ENCODE measurements at regions not wholly inside any gene's neighbourhood (a gene's known extent, or its start where the extent isn't known, plus 50 kb on each side); places are given as distances from the start of the nearest gene placed in this dataset.

DNA sequence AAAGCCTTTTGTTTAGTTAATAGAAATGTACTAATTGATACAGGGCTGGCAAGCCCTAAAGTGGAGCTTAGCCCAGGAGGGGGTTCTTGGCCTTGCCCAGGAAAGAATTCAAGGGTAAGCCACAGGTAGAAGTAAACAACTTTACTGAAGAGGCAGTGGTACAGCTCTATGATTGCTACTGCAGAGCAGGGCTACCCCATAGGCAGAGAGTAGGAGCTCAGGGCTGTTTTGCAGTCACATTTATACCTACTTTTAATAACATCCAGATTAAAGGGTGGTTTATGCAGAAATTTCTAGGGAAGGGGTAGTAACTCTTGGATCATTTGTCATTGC lies 680.4 kb upstream of the GJE1 start:
- no peak for TF ChIP-seq GTF2F1 (IDR thresholded peaks at IDR 0.05; ENCODE audit: low read depth, low read length)
- TF ChIP-seq EP300 (IDR thresholded peaks at IDR 0.05; ENCODE audit: low read length) = no peak
- TF ChIP-seq, protein P1, sequence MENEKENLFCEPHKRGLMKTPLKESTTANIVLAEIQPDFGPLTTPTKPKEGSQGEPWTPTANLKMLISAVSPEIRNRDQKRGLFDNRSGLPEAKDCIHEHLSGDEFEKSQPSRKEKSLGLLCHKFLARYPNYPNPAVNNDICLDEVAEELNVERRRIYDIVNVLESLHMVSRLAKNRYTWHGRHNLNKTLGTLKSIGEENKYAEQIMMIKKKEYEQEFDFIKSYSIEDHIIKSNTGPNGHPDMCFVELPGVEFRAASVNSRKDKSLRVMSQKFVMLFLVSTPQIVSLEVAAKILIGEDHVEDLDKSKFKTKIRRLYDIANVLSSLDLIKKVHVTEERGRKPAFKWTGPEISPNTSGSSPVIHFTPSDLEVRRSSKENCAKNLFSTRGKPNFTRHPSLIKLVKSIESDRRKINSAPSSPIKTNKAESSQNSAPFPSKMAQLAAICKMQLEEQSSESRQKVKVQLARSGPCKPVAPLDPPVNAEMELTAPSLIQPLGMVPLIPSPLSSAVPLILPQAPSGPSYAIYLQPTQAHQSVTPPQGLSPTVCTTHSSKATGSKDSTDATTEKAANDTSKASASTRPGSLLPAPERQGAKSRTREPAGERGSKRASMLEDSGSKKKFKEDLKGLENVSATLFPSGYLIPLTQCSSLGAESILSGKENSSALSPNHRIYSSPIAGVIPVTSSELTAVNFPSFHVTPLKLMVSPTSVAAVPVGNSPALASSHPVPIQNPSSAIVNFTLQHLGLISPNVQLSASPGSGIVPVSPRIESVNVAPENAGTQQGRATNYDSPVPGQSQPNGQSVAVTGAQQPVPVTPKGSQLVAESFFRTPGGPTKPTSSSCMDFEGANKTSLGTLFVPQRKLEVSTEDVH (IDR thresholded peaks at IDR 0.05; ENCODE audit: low read depth, partially characterized antibody) = no peak
- TF ChIP-seq L3MBTL2 (IDR thresholded peaks at IDR 0.05) = no peak
- TF ChIP-seq NRF1 (conservative IDR thresholded peaks at IDR 0.05 in 1 of 2, IDR thresholded peaks at IDR 0.05 in 1 of 2) = no peak
- no peak for TF ChIP-seq POLR2A (conservative IDR thresholded peaks at IDR 0.05)
- TF ChIP-seq, protein P2, sequence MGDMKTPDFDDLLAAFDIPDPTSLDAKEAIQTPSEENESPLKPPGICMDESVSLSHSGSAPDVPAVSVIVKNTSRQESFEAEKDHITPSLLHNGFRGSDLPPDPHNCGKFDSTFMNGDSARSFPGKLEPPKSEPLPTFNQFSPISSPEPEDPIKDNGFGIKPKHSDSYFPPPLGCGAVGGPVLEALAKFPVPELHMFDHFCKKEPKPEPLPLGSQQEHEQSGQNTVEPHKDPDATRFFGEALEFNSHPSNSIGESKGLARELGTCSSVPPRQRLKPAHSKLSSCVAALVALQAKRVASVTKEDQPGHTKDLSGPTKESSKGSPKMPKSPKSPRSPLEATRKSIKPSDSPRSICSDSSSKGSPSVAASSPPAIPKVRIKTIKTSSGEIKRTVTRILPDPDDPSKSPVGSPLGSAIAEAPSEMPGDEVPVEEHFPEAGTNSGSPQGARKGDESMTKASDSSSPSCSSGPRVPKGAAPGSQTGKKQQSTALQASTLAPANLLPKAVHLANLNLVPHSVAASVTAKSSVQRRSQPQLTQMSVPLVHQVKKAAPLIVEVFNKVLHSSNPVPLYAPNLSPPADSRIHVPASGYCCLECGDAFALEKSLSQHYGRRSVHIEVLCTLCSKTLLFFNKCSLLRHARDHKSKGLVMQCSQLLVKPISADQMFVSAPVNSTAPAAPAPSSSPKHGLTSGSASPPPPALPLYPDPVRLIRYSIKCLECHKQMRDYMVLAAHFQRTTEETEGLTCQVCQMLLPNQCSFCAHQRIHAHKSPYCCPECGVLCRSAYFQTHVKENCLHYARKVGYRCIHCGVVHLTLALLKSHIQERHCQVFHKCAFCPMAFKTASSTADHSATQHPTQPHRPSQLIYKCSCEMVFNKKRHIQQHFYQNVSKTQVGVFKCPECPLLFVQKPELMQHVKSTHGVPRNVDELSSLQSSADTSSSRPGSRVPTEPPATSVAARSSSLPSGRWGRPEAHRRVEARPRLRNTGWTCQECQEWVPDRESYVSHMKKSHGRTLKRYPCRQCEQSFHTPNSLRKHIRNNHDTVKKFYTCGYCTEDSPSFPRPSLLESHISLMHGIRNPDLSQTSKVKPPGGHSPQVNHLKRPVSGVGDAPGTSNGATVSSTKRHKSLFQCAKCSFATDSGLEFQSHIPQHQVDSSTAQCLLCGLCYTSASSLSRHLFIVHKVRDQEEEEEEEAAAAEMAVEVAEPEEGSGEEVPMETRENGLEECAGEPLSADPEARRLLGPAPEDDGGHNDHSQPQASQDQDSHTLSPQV (IDR thresholded peaks at IDR 0.05) = no peak
- TF ChIP-seq CTBP1 (IDR thresholded peaks at IDR 0.05; ENCODE audit: borderline replicate concordance) = no peak
- no peak for TF ChIP-seq SP1 (CRISPR knock-in tag; IDR thresholded peaks at IDR 0.05)
- no peak for TF ChIP-seq MYC (IDR thresholded peaks at IDR 0.05; ENCODE audit: low read depth, low read length)
- no peak for TF ChIP-seq MYC (CRISPR knock-in tag; IDR thresholded peaks at IDR 0.05; ENCODE audit: borderline replicate concordance, low read depth)
- no peak for TF ChIP-seq EZH2 (IDR thresholded peaks at IDR 0.05; ENCODE audit: borderline replicate concordance, low read depth, low read length)
- no peak for TF ChIP-seq HNRNPK (IDR thresholded peaks at IDR 0.05; ENCODE audit: low read depth, low read length, poor library complexity, severe bottlenecking)

All from K562 (cell line).